GM12878 (cell line): ENCODE measurements at regions not wholly inside any gene's neighbourhood (a gene's known extent, or its start where the extent isn't known, plus 50 kb on each side); places are given as distances from the start of the nearest gene placed in this dataset.

Experiments
- ATAC-seq: fragments of 200-7000 bp; cut with Tn5 transposase; 3 replicates; pipeline ENCODE4 v1.9.1; 2020; ENCODE audit warnings: mild to moderate bottlenecking, moderate library complexity
- BruUV-seq: library from RNA; stranded (reverse); fragments of 400-500 nt; replicated peaks from 2 replicates; lab custom pipeline; 2021; lab: Mats Ljungman, UMichigan
- CTCF ChIA-PET: fragments of 300-600 bp; sonication (Branson Sonifier 250); formaldehyde crosslinking; extraction: SDS; loops from one replicate; lab custom pipeline; 2021; ENCODE audit warnings: inconsistent platforms; lab: Yijun Ruan, JAX
- POLR2A ChIA-PET: fragments of 350-600 bp; formaldehyde crosslinking; extraction: SDS; loops from one replicate; lab custom pipeline; 2021; ENCODE audit warnings: inconsistent platforms; lab: Charles Lee
- RAD21 ChIA-PET: fragments of 300-600 bp; sonication (Branson Sonifier 250); formaldehyde crosslinking; loops from one replicate; lab custom pipeline; 2023; ENCODE audit warnings: antibody characterized with exemption; ENCODE audit not compliant: unreplicated experiment; lab: Charles Lee
- SMC1A ChIA-PET: fragments of 300-600 bp; sonication (Branson Sonifier 250); formaldehyde crosslinking; loops from one replicate; lab custom pipeline; 2023; ENCODE audit not compliant: unreplicated experiment, uncharacterized antibody; lab: Charles Lee
- DNase-seq: peaks from one replicate; pipeline ENCODE4 v3.0.0-alpha.2; 2011; ENCODE audit warnings: low read depth, low spot score
- FAIRE-seq: peaks from 3 replicates; lab custom pipeline; 2011; peaks lifted over from hg19 to GRCh38; lab: Jason Lieb, UNC
- H2AFZ ChIP-seq: 2 replicates; pipeline ENCODE4 v1.6.0; 2011; ENCODE audit warnings: low read depth, low read length, control low read depth; ENCODE audit not compliant: control insufficient read depth
- H3K27ac ChIP-seq: 2 replicates; pipeline ENCODE4 v1.5.1; 2011; ENCODE audit warnings: control low read depth; ENCODE audit not compliant: control insufficient read depth, insufficient read depth
- H3K27me3 ChIP-seq, 2 experiments: replicated peaks in 1 of 2; 2 replicates each; pipeline versions ENCODE4 v1.6.0 to v1.6.1; 2011; ENCODE audit warnings: low read length in 1 of 2; ENCODE audit not compliant: control insufficient read depth in 2 of 2, insufficient read depth in 2 of 2
- H3K36me3 ChIP-seq, 2 experiments: 2 replicates each; pipeline ENCODE4 v1.5.1; 2011; ENCODE audit warnings: low read length in 1 of 2; ENCODE audit not compliant: control insufficient read depth in 2 of 2, insufficient read depth in 2 of 2
- H3K4me1 ChIP-seq: 2 replicates; pipeline ENCODE4 v1.6.1; 2011; ENCODE audit warnings: mild to moderate bottlenecking, low read length, moderate library complexity, mixed read lengths; ENCODE audit not compliant: control insufficient read depth, insufficient read depth
- H3K4me2 ChIP-seq: 2 replicates; pipeline ENCODE4 v1.6.0; 2011; ENCODE audit warnings: control low read depth; ENCODE audit not compliant: control insufficient read depth, insufficient read depth
- H3K4me3 ChIP-seq: fragments of 200-600 bp; sonication (generic); 2 replicates; pipeline ENCODE4 v1.5.1; 2016
- H3K79me2 ChIP-seq: 2 replicates; pipeline ENCODE4 v1.6.0; 2011; ENCODE audit warnings: low read length; ENCODE audit not compliant: control insufficient read depth, insufficient read depth
- H3K9ac ChIP-seq: 2 replicates; pipeline ENCODE4 v1.8.0; 2011; ENCODE audit warnings: low read length, control low read depth, mixed read lengths; ENCODE audit not compliant: control insufficient read depth, insufficient read depth
- H3K9me3 ChIP-seq: replicated peaks from 3 replicates; pipeline ENCODE4 v1.5.1; 2011; ENCODE audit warnings: mild to moderate bottlenecking, low read length; ENCODE audit not compliant: control insufficient read depth, insufficient read depth
- H4K20me1 ChIP-seq: 2 replicates; pipeline ENCODE4 v1.6.0; 2011; ENCODE audit not compliant: control insufficient read depth, insufficient read depth
- CREM ChIP-seq: IDR thresholded peaks from 2 replicates; pipeline ENCODE4 v1.6.1; 2014; ENCODE audit warnings: antibody characterized with exemption, low read depth
- E4F1 ChIP-seq: fragments of 450-650 bp; IDR thresholded peaks from 2 replicates; pipeline ENCODE4 v1.6.1; 2018; ENCODE audit warnings: borderline replicate concordance, mild to moderate bottlenecking; ENCODE audit not compliant: partially characterized antibody
- FOXM1 ChIP-seq: IDR thresholded peaks from 2 replicates; pipeline ENCODE4 v1.6.1; 2012; ENCODE audit warnings: low read depth, mild to moderate bottlenecking, inconsistent platforms, low read length, moderate library complexity
- MEF2B ChIP-seq: fragments of 450-650 bp; IDR thresholded peaks from 2 replicates; pipeline ENCODE4 v1.6.1; 2018; ENCODE audit warnings: mild to moderate bottlenecking, moderate library complexity; ENCODE audit not compliant: partially characterized antibody, poor library complexity, severe bottlenecking
- NR2C1 ChIP-seq: fragments of 450-650 bp; IDR thresholded peaks from 2 replicates; pipeline ENCODE4 v1.6.1; 2017; ENCODE audit warnings: antibody characterized with exemption, mild to moderate bottlenecking, moderate library complexity
- PML ChIP-seq: IDR thresholded peaks from 2 replicates; pipeline ENCODE4 v1.6.1; 2012; ENCODE audit warnings: low read length, inconsistent platforms
- WGBS: methylation state at CpG from one replicate; pipeline ENCODE4 v1.1.6; 2016; ENCODE audit warnings: low lambda C conversion rate; ENCODE audit not compliant: insufficient replicate concordance, insufficient coverage; ENCODE audit errors: missing lambda C conversion rate; 5-methylcytosine and 5-hydroxymethylcytosine counted together
- in situ Hi-C: fragments of 300-500 bp; cut with MboI; formaldehyde crosslinking; loops from 9 replicates; pipeline ENCODE4 v1.14.3; 2018; ENCODE audit warnings: mixed read lengths
- intact Hi-C: fragments of 100-400 bp; cut with micrococcal nuclease; formaldehyde crosslinking; loops from one replicate; pipeline ENCODE4 v1.14.2; 2022; ENCODE audit not compliant: unreplicated experiment

GRCh38 chr7:155163696-155164095 is 93.6 kb downstream of the HTR5A start:
- CTCF ChIA-PET = no interaction called here

More at GRCh38 chr7:155163696-155164095, 93.6 kb downstream of the HTR5A start:
- Histone ChIP-seq H3K79me2 (no peaks in the 10 kb centered on the region), H3K4me3 (no peak overlapping the region), H3K4me1 (no peaks in the 10 kb centered on the region), H4K20me1 (no peaks in the 10 kb centered on the region), H3K4me2 (no peak overlapping the region), H3K36me3 (no peaks in the 10 kb centered on the region), H2AFZ (no peak overlapping the region), H3K9ac (no peak overlapping the region), H3K9me3 (no peaks in the 10 kb centered on the region), H3K27me3 (no peaks in the 10 kb centered on the region), H3K27ac (no peak overlapping the region)
- RAD21 ChIA-PET = interaction anchor here (1.4 kb wide), 1 partner anchor 181 kb away, joined by 5 read pairs; no protein-coding TSS in a partner anchor
- WGBS = 60% methylated on average over 7 of the region's 7 CpGs
- SMC1A ChIA-PET = no interaction called here
- TF ChIP-seq MEF2B (no peak), FOXM1 (no peak), E4F1 (no peak), PML (no peak), CREM (no peak), NR2C1 (no peak)
- ATAC-seq = no peak
- BruUV-seq = no TSS peak
- FAIRE-seq = no peak
- intact Hi-C loops = no loop called here
- DNase-seq = no peak
- in situ Hi-C loops = no loop called here
- POLR2A ChIA-PET = no interaction called here
